Stimulated activated CD8-positive, alpha-beta memory T cell treated with anti-CD3 and anti-CD28 coated beads, Interleukin-7, amount 100 ng/mL, for 4 hours (primary cell): ENCODE measurements at regions not wholly inside any gene's neighbourhood (a gene's known extent, or its start where the extent isn't known, plus 50 kb on each side); places are given as distances from the start of the nearest gene placed in this dataset.
"Not testable (repeated sequence)": the region's sequence is repeated elsewhere in the genome, so short reads cannot be mapped to it uniquely, and the experiment has no call there.

ENCODE experiments used
- DNase-seq, 2 donors: peaks; one replicate each; pipeline ENCODE4 v3.0.0-alpha.2; 2020; ENCODE audit warnings: low read depth in 2 of 2

- no peak for DNase-seq
Measured at GRCh38 chr4:123674762-123675465, 278.3 kb downstream of the SPRY1 start.

DNA sequence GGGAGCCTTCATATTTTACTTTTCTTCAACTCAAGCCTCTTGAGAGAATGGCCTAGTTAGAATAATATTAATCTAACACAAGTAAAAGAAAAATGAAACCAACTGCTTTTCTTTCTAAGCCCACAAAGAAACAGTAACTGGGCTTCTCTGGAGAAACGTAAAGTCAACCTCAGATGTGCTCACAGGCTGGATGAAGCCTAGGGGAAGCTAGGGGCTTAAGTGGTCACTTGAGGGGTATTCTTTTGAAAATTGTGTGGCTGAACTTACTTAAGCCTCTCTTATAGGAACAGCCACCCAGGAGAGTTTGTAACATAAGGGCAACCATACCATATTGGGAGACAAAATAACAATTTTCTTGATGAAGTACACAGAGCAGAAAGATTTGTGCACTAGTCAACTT, 279.0 kb downstream of the SPRY1 start:
- DNase-seq: no peak

DNA sequence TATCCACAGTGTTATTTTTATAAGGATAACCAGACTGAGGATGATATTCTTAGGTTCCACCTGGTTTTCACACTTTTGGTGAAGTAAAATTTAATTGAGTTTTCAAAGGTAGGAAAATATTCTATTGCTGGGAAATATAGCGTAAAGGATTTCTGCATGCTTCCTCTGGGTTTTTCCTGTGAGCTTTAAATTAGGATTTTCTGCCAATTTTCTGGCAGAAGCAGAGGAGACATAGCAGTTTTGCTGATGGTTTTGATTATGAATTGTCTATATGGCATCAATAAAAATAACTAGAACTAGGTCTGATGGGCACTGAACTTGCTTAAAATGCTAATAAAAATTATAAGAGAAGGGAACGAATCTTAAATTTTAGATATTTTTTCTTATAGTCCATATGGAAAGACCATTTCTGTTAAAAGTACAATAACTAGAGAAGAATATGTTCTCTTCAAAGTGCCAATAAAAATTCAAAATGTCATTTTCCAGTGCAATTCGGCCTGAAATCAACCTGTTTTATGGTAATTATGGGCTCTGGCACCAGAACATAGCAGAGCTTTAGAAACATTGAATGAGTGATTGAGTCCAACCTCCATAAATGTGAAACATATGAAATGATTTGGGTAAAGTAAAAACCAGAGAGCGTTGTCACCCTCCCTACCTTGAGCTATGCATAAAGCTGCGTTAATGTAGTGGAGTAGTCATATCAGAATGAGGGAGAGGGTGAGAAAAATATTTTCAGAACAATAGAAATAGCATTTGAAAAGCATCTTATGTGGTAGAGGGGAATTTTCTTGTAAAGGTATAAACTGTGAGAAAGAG, 279.7 kb downstream of the SPRY1 start:
- no peak for DNase-seq

GRCh38 chr4:123676890-123677229, 280.3 kb downstream of the SPRY1 start:
- DNase-seq: no peak

- no peak for DNase-seq
Measured at GRCh38 chr4:123682931-123683330, 286.3 kb downstream of the SPRY1 start.

DNA sequence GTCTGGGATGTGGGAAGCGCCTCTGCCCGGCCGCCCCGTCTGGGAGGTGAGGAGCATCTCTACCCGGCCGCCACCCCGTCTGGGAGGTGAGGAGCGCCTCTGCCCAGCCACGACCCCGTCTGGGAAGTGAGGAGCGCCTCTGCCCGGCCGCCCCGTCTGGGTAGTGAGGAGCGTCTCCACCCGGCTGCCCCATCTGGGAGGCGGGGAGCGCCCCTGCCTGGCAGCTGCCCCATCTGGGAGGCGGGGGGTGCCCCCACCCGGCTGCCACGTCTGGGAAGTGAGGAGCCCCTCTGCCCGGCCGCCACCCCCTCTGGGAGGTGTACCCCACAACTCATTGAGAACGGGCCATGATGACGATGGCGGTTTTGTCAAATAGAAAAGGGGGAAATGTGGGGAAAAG, 288.3 kb downstream of the SPRY1 start:
- DNase-seq: not testable (repeated sequence)

GRCh38 chr4:123695531-123695930, 298.9 kb downstream of the SPRY1 start:
- DNase-seq: not testable (repeated sequence)

DNA sequence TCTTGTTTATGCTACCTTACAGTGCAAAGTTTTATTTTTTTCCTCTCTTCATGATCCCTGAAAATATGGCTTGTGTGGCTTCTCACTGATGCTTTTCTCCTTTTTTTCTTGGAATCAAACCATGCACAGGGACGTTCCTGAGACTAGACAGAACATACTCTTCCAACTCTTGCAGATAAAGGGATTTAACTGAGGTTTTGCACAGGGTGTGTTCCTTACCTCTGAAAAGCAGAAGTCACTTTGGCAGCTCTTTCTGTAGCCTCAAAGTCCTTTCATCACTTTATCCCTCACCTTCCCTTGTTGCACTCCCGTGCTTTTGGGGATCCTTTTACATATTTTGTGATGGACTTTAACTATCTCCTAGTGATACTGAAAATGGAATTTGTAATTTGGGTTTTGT, 300.1 kb downstream of the SPRY1 start:
- no peak for DNase-seq

- no peak for DNase-seq
Measured at GRCh38 chr4:123698556-123698955, 302.0 kb downstream of the SPRY1 start.

- DNase-seq: no peak
Measured at GRCh38 chr4:123699880-123700771, 303.5 kb downstream of the SPRY1 start.

DNA sequence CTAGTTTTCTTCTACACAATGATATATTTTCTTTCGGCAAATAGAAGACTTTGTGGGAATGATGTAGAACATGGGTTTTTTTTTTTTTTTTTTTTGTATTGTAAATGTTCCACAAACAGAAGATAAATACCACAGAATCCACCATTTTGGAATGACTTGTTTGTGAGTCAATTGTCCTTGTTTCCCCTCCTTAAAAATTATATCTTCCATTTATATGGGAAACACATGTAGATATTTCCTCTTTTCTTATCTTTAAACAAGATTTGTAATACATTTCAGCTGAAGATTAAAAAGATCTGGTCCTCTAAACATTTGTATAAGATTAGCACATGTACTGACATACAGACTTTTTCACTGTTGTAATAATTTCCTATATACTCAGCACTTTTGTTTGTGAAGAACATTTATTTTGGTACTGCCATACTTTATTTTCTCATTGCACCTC, 304.6 kb downstream of the SPRY1 start:
- no peak for DNase-seq

GRCh38 chr4:123705419-123705818, 308.8 kb downstream of the SPRY1 start:
- DNase-seq: no peak

- DNase-seq: no peak
Measured at GRCh38 chr4:123706973-123707372, 310.4 kb downstream of the SPRY1 start.

DNA sequence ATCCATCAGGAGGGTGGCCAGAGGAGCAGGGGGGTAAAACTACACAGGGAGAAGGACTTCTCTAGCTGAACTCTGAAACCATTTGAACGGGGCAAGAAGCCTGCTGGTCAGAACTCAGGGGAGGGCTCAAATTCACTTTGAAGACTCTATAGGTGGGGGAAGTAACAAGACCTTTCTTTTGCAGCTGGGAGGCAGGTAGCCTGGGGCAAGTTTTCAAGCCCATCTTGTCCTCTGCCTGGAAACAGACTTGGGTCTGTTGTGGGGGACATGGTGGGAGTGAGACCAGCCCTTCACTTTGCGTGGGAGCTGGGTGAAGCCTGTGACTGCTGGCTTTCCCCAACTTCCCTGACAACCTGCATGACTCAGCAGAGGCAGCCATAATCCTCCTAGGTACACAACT, 312.3 kb downstream of the SPRY1 start:
- DNase-seq: no peak

DNA sequence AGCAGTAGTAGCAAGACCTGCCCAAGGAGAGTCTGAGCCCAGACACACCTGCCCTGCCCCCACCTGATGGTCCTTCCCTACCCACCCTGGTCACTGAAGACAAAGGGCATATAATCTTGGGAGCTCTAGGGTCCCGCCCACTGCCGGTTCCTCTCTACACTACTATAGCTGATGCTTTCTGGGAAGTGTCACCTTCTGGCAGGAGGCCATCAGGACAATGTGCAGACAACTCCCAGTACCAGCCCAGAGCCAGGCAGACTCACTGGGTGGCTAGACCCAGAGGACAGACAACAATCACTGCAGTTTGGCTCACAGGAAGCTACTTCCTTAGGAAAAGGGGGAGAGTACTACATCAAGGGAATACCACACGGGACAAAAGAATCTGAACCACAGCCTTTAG, 312.7 kb downstream of the SPRY1 start:
- no peak for DNase-seq

DNA sequence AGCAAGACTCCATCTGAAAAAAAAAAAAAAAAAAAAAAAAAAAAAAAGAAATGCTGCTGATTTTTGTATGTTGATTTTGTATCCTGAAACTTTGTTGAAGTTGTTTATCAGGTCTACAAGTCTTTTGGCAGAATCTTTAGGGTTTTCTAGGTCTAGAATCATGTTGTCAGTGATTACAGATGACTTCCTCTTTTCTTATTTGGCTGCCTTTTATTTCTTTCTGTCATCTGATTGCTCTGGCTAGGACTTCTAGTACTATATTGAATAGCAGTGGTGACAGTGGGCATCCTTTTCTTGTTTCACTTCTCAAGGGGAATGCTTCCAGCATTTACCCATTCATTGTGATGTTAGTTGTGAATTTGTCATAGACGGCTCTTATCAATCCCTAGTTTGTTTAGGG, 334.4 kb downstream of the SPRY1 start:
- DNase-seq: no peak

DNA sequence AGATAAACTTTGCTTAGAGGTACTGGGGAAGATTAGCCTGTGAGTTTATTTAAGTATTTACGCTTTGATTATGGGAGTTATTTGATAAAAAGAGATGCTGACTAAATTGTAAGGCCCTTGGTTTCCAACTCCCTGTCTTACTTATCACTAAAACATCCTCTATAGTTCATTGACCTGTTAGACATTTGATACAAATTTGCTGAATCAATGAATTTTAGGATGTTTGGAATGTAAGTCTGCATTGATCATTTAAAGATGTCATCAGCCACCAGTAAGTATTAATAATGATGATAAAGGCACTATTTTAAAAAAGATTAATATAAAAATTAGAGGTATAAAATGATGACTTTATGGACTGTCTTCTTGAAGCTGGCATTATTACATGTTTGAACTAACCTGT, 340.6 kb downstream of the SPRY1 start:
- no peak for DNase-seq

- DNase-seq: no peak
Measured at GRCh38 chr4:123739806-123740205, 343.2 kb downstream of the SPRY1 start.

DNA sequence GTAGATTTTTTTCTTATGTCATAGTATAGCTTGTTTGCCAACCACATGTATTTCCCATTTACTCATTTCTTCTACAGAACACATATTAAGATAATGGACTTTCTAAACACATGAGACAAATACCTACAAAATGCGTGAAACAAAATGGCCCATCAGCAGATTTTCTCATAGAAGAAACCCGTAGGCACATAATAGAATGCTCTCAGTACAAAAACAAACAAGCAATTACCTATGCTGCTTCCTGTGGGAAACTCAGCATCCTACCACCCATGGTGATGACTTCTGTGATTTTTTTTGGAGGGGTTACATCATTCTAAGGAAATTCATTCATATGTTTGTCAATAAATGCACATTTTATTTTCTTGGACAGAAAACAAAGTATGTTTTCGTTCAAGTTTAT, 343.6 kb downstream of the SPRY1 start:
- no peak for DNase-seq

DNA sequence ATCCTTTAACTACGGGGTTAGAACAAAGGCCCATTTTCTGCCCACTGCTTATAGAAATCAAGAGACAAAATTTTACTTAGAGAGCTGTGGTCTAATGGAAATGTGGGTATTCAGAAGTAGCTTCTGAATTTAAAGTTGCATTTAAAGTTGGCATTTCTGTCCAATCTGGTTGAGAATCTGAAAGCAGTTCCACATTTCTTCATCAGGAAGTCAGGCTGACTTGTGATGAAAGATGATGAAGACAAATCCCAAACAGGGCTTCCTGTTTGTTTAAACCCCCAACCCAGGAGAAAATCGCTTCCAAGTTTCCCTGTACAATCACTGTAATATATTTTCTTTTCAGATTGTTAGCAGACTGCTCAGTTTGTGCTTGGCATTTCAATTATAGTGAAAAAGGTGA, 345.3 kb downstream of the SPRY1 start:
- no peak for DNase-seq

GRCh38 chr4:123743848-123744247, 347.3 kb downstream of the SPRY1 start:
- DNase-seq: no peak

DNA sequence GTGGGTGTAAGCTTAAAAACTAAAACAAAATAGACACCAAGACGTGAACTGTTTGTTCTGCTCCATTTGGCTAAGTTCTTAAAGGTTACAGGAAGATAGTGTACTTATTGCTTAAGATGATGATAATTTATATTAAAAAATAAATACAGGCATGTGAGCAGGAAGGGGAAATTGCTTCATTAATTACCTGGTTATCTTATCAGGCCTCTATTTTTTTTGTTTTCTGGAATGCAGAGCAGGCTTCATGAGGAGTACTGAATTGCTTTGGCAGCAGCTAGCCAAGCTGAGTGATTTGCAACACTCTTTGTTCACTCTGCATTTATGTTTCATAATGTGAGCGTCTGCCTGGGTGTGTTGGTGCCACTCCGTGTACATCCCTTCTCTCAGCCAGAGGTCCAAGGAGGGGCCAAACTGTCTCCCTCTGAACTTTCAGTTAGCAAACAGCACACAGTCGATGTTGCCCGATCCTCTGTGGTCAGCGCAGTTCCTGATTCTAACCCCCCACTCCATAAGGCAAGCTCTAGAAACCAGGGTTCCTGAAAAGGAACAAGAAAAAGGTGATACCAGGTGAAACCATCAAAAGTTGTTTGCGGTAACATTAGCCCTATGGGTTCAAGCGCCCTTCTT, 348.2 kb downstream of the SPRY1 start:
- DNase-seq: no peak
